Erythroblast (primary cell): ENCODE measurements at regions not wholly inside any gene's neighbourhood (a gene's known extent, or its start where the extent isn't known, plus 50 kb on each side); places are given as distances from the start of the nearest gene placed in this dataset.

Source experiments
- GATA1 ChIP-seq: IDR thresholded peaks from 2 replicates; pipeline ENCODE4 v1.6.1; 2011; ENCODE audit warnings: low read depth, mild to moderate bottlenecking, control low read depth, low read length, moderate library complexity
- POLR2A ChIP-seq: IDR thresholded peaks from 2 replicates; pipeline ENCODE4 v1.6.1; 2011; ENCODE audit warnings: mild to moderate bottlenecking, low read length

DNA sequence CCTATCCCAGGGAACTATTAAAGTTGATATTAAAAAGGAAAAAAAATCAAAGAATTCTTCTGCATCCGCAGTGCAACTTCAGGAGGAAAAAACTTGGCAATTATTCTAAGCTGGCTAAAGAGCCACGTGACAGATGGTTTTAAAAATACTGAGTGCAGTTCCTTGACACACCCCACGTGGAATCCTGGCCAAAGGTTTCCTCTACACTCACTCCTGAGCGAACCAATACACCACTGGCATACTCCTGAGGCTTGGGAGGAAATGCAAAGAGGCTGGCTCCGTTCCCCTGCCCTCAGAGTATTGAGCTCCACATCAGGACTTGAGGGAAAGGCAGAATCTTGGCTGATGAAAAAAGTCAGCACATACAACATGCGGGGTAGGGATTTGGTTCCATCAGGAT is 133.8 kb upstream of the ATP6AP2 start:
- TF ChIP-seq POLR2A (no peak), GATA1 (no peak)
